Endothelial cell of umbilical vein (primary cell): ENCODE measurements at regions not wholly inside any gene's neighbourhood (a gene's known extent, or its start where the extent isn't known, plus 50 kb on each side); places are given as distances from the start of the nearest gene placed in this dataset.

Experiments used
- BruUV-seq: library from RNA; stranded (reverse); fragments of 400-500 nt; replicated peaks from 2 replicates; lab custom pipeline; 2021; lab: Mats Ljungman, UMichigan
- CTCF ChIA-PET: fragments of 300-600, 350-600 bp; sonication (Branson Sonifier 250); formaldehyde crosslinking; loops from one replicate; lab custom pipeline; 2021; ENCODE audit warnings: antibody characterized with exemption, inconsistent platforms; lab: Charles Lee
- POLR2A ChIA-PET: fragments of 300-600, 350-600 bp; sonication (Branson Sonifier 250); formaldehyde crosslinking; loops from one replicate; lab custom pipeline; 2021; ENCODE audit warnings: antibody characterized with exemption, inconsistent platforms; lab: Charles Lee
- DNase-seq: peaks from one replicate; pipeline ENCODE4 v3.0.0-alpha.2; 2011; ENCODE audit warnings: low read depth, low spot score
- FAIRE-seq: peaks from 2 replicates; lab custom pipeline; 2011; peaks lifted over from hg19 to GRCh38; lab: Jason Lieb, UNC
- H2AFZ ChIP-seq: 2 replicates; pipeline ENCODE4 v1.6.0; 2012; ENCODE audit warnings: low read depth, low read length, control low read depth, inconsistent platforms
- H3K27ac ChIP-seq: 2 replicates; pipeline ENCODE4 v1.5.1; 2011; ENCODE audit warnings: low read depth, mild to moderate bottlenecking, control low read depth, low read length, moderate library complexity; ENCODE audit not compliant: insufficient read depth
- H3K27me3 ChIP-seq, 2 experiments: 2 replicates each; pipeline versions ENCODE4 v1.6.0 to v1.6.1; 2011; ENCODE audit warnings: low read length in 2 of 2, mixed read lengths in 1 of 2; ENCODE audit not compliant: control insufficient read depth in 2 of 2, insufficient read depth in 2 of 2
- H3K36me3 ChIP-seq, 2 experiments: 2 replicates in 1 of 2; 3 replicates in 1 of 2; pipeline ENCODE4 v1.5.1; 2011; ENCODE audit warnings: low read length in 2 of 2, mild to moderate bottlenecking in 1 of 2, moderate library complexity in 1 of 2; ENCODE audit not compliant: control insufficient read depth in 2 of 2, insufficient read depth in 2 of 2; ENCODE audit errors: extremely low read depth in 1 of 2
- H3K4me1 ChIP-seq: 3 replicates; pipeline ENCODE4 v1.5.1; 2011; ENCODE audit warnings: mild to moderate bottlenecking, low read length; ENCODE audit not compliant: control insufficient read depth, insufficient read depth; ENCODE audit errors: extremely low read depth
- H3K4me2 ChIP-seq: 2 replicates; pipeline ENCODE4 v1.6.1; 2011; ENCODE audit warnings: low read length, control low read depth, mixed read lengths; ENCODE audit not compliant: insufficient read depth
- H3K4me3 ChIP-seq, 3 experiments: fragments of 200-600 bp in 1 of 3; sonication (generic), shearing (Covaris generic) in 1 of 3; replicated peaks in 1 of 3; 2 replicates each; pipeline ENCODE4 v1.5.1; 2011 to 2016; ENCODE audit warnings: control low read depth in 3 of 3, low read length in 3 of 3, mild to moderate bottlenecking in 2 of 3, inconsistent platforms in 1 of 3, low read depth in 1 of 3, moderate library complexity in 1 of 3; ENCODE audit not compliant: insufficient read depth in 1 of 3
- H3K79me2 ChIP-seq: 2 replicates; pipeline ENCODE4 v1.6.0; 2012; ENCODE audit warnings: low read length, inconsistent platforms; ENCODE audit not compliant: control insufficient read depth, insufficient read depth
- H3K9ac ChIP-seq: replicated peaks from 2 replicates; pipeline ENCODE3; 2011; ENCODE audit warnings: low read length, control low read depth; ENCODE audit not compliant: insufficient read depth; ENCODE audit errors: extremely low read depth
- H3K9me1 ChIP-seq: replicated peaks from 3 replicates; pipeline ENCODE4 v1.6.0; 2011; ENCODE audit warnings: mild to moderate bottlenecking, low read length; ENCODE audit not compliant: control insufficient read depth, insufficient read depth; ENCODE audit errors: extremely low read depth
- H3K9me3 ChIP-seq: replicated peaks from 2 replicates; pipeline ENCODE4 v1.5.1; 2012; ENCODE audit warnings: low read length, inconsistent platforms; ENCODE audit not compliant: control insufficient read depth, insufficient read depth
- H4K20me1 ChIP-seq: replicated peaks from 2 replicates; pipeline ENCODE3; 2011; ENCODE audit warnings: mild to moderate bottlenecking, low read length; ENCODE audit not compliant: control insufficient read depth, insufficient read depth; ENCODE audit errors: extremely low read depth
- CTCF ChIP-seq, 2 donors: IDR thresholded peaks; 1 replicate in 1 of 2; 2 replicates in 1 of 2; pipeline ENCODE4 v1.5.1; 2011; ENCODE audit warnings: low read length in 2 of 2, mild to moderate bottlenecking in 2 of 2, moderate library complexity in 2 of 2, control low read depth in 1 of 2, inconsistent platforms in 1 of 2, low read depth in 1 of 2; ENCODE audit not compliant: insufficient read depth in 1 of 2; ENCODE audit errors: extremely low read depth in 1 of 2
- EZH2 ChIP-seq: IDR thresholded peaks from 2 replicates; pipeline ENCODE4 v1.6.1; 2012; ENCODE audit warnings: borderline replicate concordance, low read depth, mild to moderate bottlenecking, moderate library complexity, low read length, inconsistent platforms; ENCODE audit not compliant: severe bottlenecking
- FOS ChIP-seq: IDR thresholded peaks from 2 replicates; pipeline ENCODE4 v1.6.1; 2011; ENCODE audit warnings: mild to moderate bottlenecking, low read length, moderate library complexity, borderline replicate concordance; ENCODE audit not compliant: insufficient read depth
- GATA2 ChIP-seq: IDR thresholded peaks from 2 replicates; pipeline ENCODE4 v1.7.0; 2011; ENCODE audit warnings: low read depth, mild to moderate bottlenecking, moderate library complexity, mixed read lengths, low read length; ENCODE audit not compliant: insufficient read length, insufficient read depth
- JUN ChIP-seq: IDR thresholded peaks from 2 replicates; pipeline ENCODE4 v1.6.1; 2011; ENCODE audit warnings: borderline replicate concordance, low read depth; ENCODE audit not compliant: insufficient read length, insufficient read depth
- MAX ChIP-seq: IDR thresholded peaks from 2 replicates; pipeline ENCODE4 v1.6.1; 2011; ENCODE audit not compliant: insufficient read depth, insufficient read length
- MYC ChIP-seq: IDR thresholded peaks from one replicate; pipeline ENCODE4 v1.6.1; 2011; ENCODE audit warnings: mild to moderate bottlenecking, low read depth, low read length
- POLR2A ChIP-seq: IDR thresholded peaks from 2 replicates; pipeline ENCODE4 v1.6.1; 2012; ENCODE audit warnings: low read depth, mild to moderate bottlenecking, control low read depth, low read length
- POLR2AphosphoS5 ChIP-seq: IDR thresholded peaks from 2 replicates; pipeline ENCODE4 v1.6.1; 2012; ENCODE audit warnings: low read depth, mild to moderate bottlenecking, control low read depth, low read length, moderate library complexity; ENCODE audit not compliant: insufficient read depth
- dilution Hi-C: fragments of 300-500 bp; cut with MboI; formaldehyde crosslinking; loops from one replicate; pipeline ENCODE4 v1.15.0; 2019; ENCODE audit warnings: low sequenced_read_pairs; ENCODE audit not compliant: extremely low pct_ligation_motif_present
- intact Hi-C: fragments of 100-400 bp; cut with micrococcal nuclease; formaldehyde crosslinking; loops from one replicate; pipeline ENCODE4 v1.10.0; 2022

GRCh38 chr15:88982304-88982945, 69.2 kb upstream of the MFGE8 start:
- Histone ChIP-seq H3K9me3 (no peaks in the 10 kb centered on the region), H3K79me2 (no peaks in the 10 kb centered on the region), H3K27ac (no peak overlapping the region), H3K4me2 (no peak overlapping the region), H3K4me3 (no peak overlapping the region), H3K9me1 (no peaks in the 10 kb centered on the region), H2AFZ (no peak overlapping the region), H4K20me1 (no peaks in the 10 kb centered on the region), H3K27me3 (no peaks in the 10 kb centered on the region), H3K9ac (no peak overlapping the region), H3K36me3 (no peaks in the 10 kb centered on the region), H3K4me1 (no peaks in the 10 kb centered on the region)
- no TSS peak for BruUV-seq
- no peak for FAIRE-seq
- intact Hi-C loops (no loop called here), dilution Hi-C loops (no loop called here)
- POLR2A ChIA-PET: interaction anchor here (0.6 kb wide), 1 partner anchor 21 kb away, joined by 4 read pairs; no protein-coding TSS in a partner anchor
- DNase-seq: no peak
- CTCF ChIA-PET: interaction anchor here (0.6 to 1.7 kb wide), 4 partner anchors 11 to 106 kb away, joined by 3 to 4 read pairs (median 3); no protein-coding TSS in a partner anchor
- TF ChIP-seq CTCF (IDR thresholded peaks at IDR 0.05; ENCODE audit: extremely low read depth in 1 of 2, insufficient read depth in 1 of 2, low read depth in 1 of 2, low read length in 2 of 2) (no peak), EZH2 (no peak), GATA2 (no peak), MAX (no peak), MYC (no peak), JUN (no peak), POLR2A (no peak), FOS (no peak), POLR2AphosphoS5 (no peak)
